H9 (cell line): ENCODE measurements at regions not wholly inside any gene's neighbourhood (a gene's known extent, or its start where the extent isn't known, plus 50 kb on each side); places are given as distances from the start of the nearest gene placed in this dataset.

Source experiments
- DNase-seq: peaks from one replicate; pipeline ENCODE4 v3.0.0-alpha.2; 2017
- H2AFZ ChIP-seq: one replicate; pipeline ENCODE4 v1.6.1; 2013; ENCODE audit warnings: mild to moderate bottlenecking, low read length, control low read depth, moderate library complexity
- H2AK5ac ChIP-seq: 2 replicates; pipeline ENCODE4 v1.6.1; 2013; ENCODE audit warnings: low read length, control low read depth, mixed read lengths; ENCODE audit not compliant: insufficient read length
- H2BK120ac ChIP-seq: one replicate; pipeline ENCODE4 v1.6.1; 2013; ENCODE audit warnings: low read depth, mild to moderate bottlenecking, low read length, control low read depth, inconsistent platforms; ENCODE audit not compliant: poor library complexity, severe bottlenecking
- H2BK12ac ChIP-seq: 2 replicates; pipeline ENCODE4 v1.6.1; 2013; ENCODE audit warnings: low read length, control low read depth, mixed read lengths, low read depth; ENCODE audit not compliant: insufficient read length
- H2BK15ac ChIP-seq: 2 replicates; pipeline ENCODE4 v1.6.1; 2013; ENCODE audit warnings: low read depth, low read length, control low read depth
- H2BK20ac ChIP-seq: one replicate; pipeline ENCODE4 v1.6.1; 2013; ENCODE audit warnings: low read depth, mild to moderate bottlenecking, low read length, control low read depth, inconsistent platforms; ENCODE audit not compliant: poor library complexity, severe bottlenecking
- H2BK5ac ChIP-seq: 2 replicates; pipeline ENCODE4 v1.6.1; 2013; ENCODE audit warnings: low read length, control low read depth, mixed read lengths; ENCODE audit not compliant: insufficient read length
- H3K14ac ChIP-seq: 2 replicates; pipeline ENCODE4 v1.6.1; 2013; ENCODE audit warnings: low read length, control low read depth; ENCODE audit not compliant: insufficient read depth
- H3K18ac ChIP-seq: 2 replicates; pipeline ENCODE4 v1.6.1; 2013; ENCODE audit warnings: low read depth, mild to moderate bottlenecking, mixed read lengths, low read length, control low read depth; ENCODE audit not compliant: insufficient read length
- H3K23ac ChIP-seq: 2 replicates; pipeline ENCODE4 v1.6.1; 2013; ENCODE audit warnings: low read length, control low read depth, mixed read lengths, low read depth; ENCODE audit not compliant: insufficient read length
- H3K23me2 ChIP-seq: 2 replicates; pipeline ENCODE4 v1.6.1; 2013; ENCODE audit warnings: low read depth, mild to moderate bottlenecking, mixed read lengths, low read length, control low read depth; ENCODE audit not compliant: insufficient read length, poor library complexity, severe bottlenecking
- H3K27ac ChIP-seq: 2 replicates; pipeline ENCODE4 v1.5.1; 2013; ENCODE audit warnings: low read length, control low read depth, mixed read lengths, low read depth; ENCODE audit not compliant: insufficient read length
- H3K27me3 ChIP-seq: 2 replicates; pipeline ENCODE4 v1.6.1; 2013; ENCODE audit warnings: low read length, control low read depth, inconsistent platforms; ENCODE audit not compliant: insufficient read depth
- H3K4ac ChIP-seq: 2 replicates; pipeline ENCODE4 v1.6.1; 2013; ENCODE audit warnings: low read depth, mild to moderate bottlenecking, control low read depth, inconsistent platforms, low read length, moderate library complexity
- H3K4me1 ChIP-seq: 2 replicates; pipeline ENCODE4 v1.6.1; 2013; ENCODE audit warnings: low read length, control low read depth, inconsistent platforms; ENCODE audit not compliant: insufficient read depth
- H3K4me2 ChIP-seq: 2 replicates; pipeline ENCODE4 v1.6.1; 2013; ENCODE audit warnings: low read length, control low read depth, mixed read lengths; ENCODE audit not compliant: insufficient read length, insufficient read depth
- H3K56ac ChIP-seq: 2 replicates; pipeline ENCODE4 v1.6.1; 2013; ENCODE audit warnings: low read depth, mild to moderate bottlenecking, mixed read lengths, low read length, control low read depth; ENCODE audit not compliant: insufficient read length
- H3K79me1 ChIP-seq: 2 replicates; pipeline ENCODE4 v1.6.1; 2013; ENCODE audit warnings: low read depth, mild to moderate bottlenecking, moderate library complexity, low read length, control low read depth, inconsistent platforms; ENCODE audit not compliant: insufficient read depth, poor library complexity, severe bottlenecking
- H3K79me2 ChIP-seq: 2 replicates; pipeline ENCODE4 v1.6.1; 2013; ENCODE audit warnings: low read length, control low read depth, inconsistent platforms; ENCODE audit not compliant: insufficient read depth
- H3K9ac ChIP-seq: 2 replicates; pipeline ENCODE4 v1.6.1; 2013; ENCODE audit warnings: low read length, control low read depth, mixed read lengths; ENCODE audit not compliant: insufficient read length; ENCODE audit errors: extremely low read depth
- H3K9me3 ChIP-seq: one replicate; pipeline ENCODE4 v1.6.1; 2013; ENCODE audit warnings: low read depth, low read length, inconsistent platforms; ENCODE audit not compliant: control insufficient read depth
- H3T11ph ChIP-seq: one replicate; pipeline ENCODE4 v1.6.1; 2013; ENCODE audit warnings: mild to moderate bottlenecking, low read length, control low read depth, inconsistent platforms
- H4K20me1 ChIP-seq: one replicate; pipeline ENCODE4 v1.6.1; 2013; ENCODE audit not compliant: control insufficient read depth, insufficient read length, insufficient read depth
- H4K5ac ChIP-seq: 2 replicates; pipeline ENCODE4 v1.6.1; 2013; ENCODE audit warnings: low read depth, mild to moderate bottlenecking, mixed read lengths, low read length, control low read depth; ENCODE audit not compliant: insufficient read length
- H4K8ac ChIP-seq: replicated peaks from 2 replicates; pipeline ENCODE4 v1.6.1; 2013; ENCODE audit warnings: low read length, control low read depth, mixed read lengths, low read depth; ENCODE audit not compliant: insufficient read length
- H4K91ac ChIP-seq: 2 replicates; pipeline ENCODE4 v1.6.1; 2013; ENCODE audit warnings: low read depth, mild to moderate bottlenecking, moderate library complexity, mixed read lengths, low read length, control low read depth; ENCODE audit not compliant: insufficient read length
- H3K27ac Mint-ChIP-seq, 3 experiments: 2 replicates in 2 of 3; 3 replicates in 1 of 3; pipeline ENCODE4 v1.8.0; 2020 to 2021; ENCODE audit warnings: mixed read lengths in 3 of 3, mild to moderate bottlenecking in 1 of 3, moderate library complexity in 1 of 3
- H3K27me3 Mint-ChIP-seq: 2 replicates; pipeline ENCODE4 v1.8.0; 2021; ENCODE audit warnings: low read depth, mild to moderate bottlenecking, moderate library complexity, mixed read lengths
- H3K36me3 Mint-ChIP-seq, 3 experiments: 2 replicates in 2 of 3; 3 replicates in 1 of 3; pipeline ENCODE4 v1.8.0; 2020 to 2021; ENCODE audit warnings: low read depth in 3 of 3, mixed read lengths in 3 of 3; ENCODE audit not compliant: insufficient read depth in 1 of 3
- H3K4me1 Mint-ChIP-seq, 2 experiments: 2 replicates each; pipeline ENCODE4 v1.8.0; 2020; ENCODE audit warnings: mixed read lengths in 2 of 2
- H3K4me3 Mint-ChIP-seq, 2 experiments: 2 replicates in 1 of 2; 3 replicates in 1 of 2; pipeline ENCODE4 v1.8.0; 2020 to 2021; ENCODE audit warnings: mild to moderate bottlenecking in 2 of 2, mixed read lengths in 2 of 2, moderate library complexity in 1 of 2
- H3K9me3 Mint-ChIP-seq, 2 experiments: 2 replicates in 1 of 2; 3 replicates in 1 of 2; pipeline ENCODE4 v1.8.0; 2020; ENCODE audit warnings: mild to moderate bottlenecking in 2 of 2, mixed read lengths in 2 of 2, moderate library complexity in 1 of 2
- CTCF ChIP-seq: fragments of 200-600 bp; sonication (generic); conservative IDR thresholded peaks from 3 replicates; pipeline ENCODE4 v1.8.0; 2021; ENCODE audit warnings: antibody characterized with exemption, mild to moderate bottlenecking
- WGBS: extraction: QIAGEN DNeasy Blood & Tissue Kit; methylation state at CpG from one replicate; pipeline ENCODE4 v1.1.7; 2013; ENCODE audit warnings: missing lambda C conversion rate, low lambda C conversion rate, mixed read lengths; ENCODE audit not compliant: insufficient read length; ENCODE audit errors: extremely low coverage; 5-methylcytosine and 5-hydroxymethylcytosine counted together

GRCh38 chr1:29744684-29745490, 508.6 kb downstream of the PTPRU start:
- Histone ChIP-seq H4K20me1 (peaks cover 2% of the 10 kb centered on the region), H3T11ph (no peak overlapping the region), H3K4me1 (no peaks in the 10 kb centered on the region), H3K14ac (no peak overlapping the region; the same call in 1 of the 2 replicates), H3K79me1 (no peaks in the 10 kb centered on the region), H3K23ac (no peak overlapping the region), H2BK12ac (no peak overlapping the region), H3K9ac (no peak overlapping the region), H4K91ac (no peak overlapping the region), H3K27ac (no peak overlapping the region), H2BK15ac (no peak overlapping the region), H4K8ac (no peak overlapping the region), H3K79me2 (no peaks in the 10 kb centered on the region), H3K27me3 (no peaks in the 10 kb centered on the region), H4K5ac (no peak overlapping the region), H3K4ac (no peak overlapping the region), H3K4me2 (no peak overlapping the region), H3K18ac (no peak overlapping the region), H2BK120ac (no peak overlapping the region), H2BK5ac (no peak overlapping the region), H3K56ac (no peak overlapping the region), H3K9me3 (no peaks in the 10 kb centered on the region), H2AFZ (no peak overlapping the region), H2BK20ac (no peak overlapping the region), H3K23me2 (no peaks in the 10 kb centered on the region), H2AK5ac (no peak overlapping the region)
- Mint-ChIP-seq H3K4me3 (peak overlapping the region in 1 of 2 experiments; percentile 40; a peak in 1 of 5 replicates), H3K4me1 (peaks cover 0 to 6% of the 10 kb centered on the region in 2 experiments; a peak in 2 of 4 replicates), H3K36me3 (no peaks in the 10 kb centered on the region), H3K27ac (peak overlapping the region in 1 of 3 experiments; percentile 27; a peak in 1 of 7 replicates), H3K27me3 (peaks cover 17% of the 10 kb centered on the region), H3K9me3 (no peaks in the 10 kb centered on the region)
- no CpG with 5 or more reads among the region's 6 CpGs for WGBS
- no peak for TF ChIP-seq CTCF
- peak; percentile 41 for DNase-seq
